Neuronal stem cell (in vitro differentiated cells): ENCODE measurements at regions not wholly inside any gene's neighbourhood (a gene's known extent, or its start where the extent isn't known, plus 50 kb on each side); places are given as distances from the start of the nearest gene placed in this dataset.

Source experiments
- DNase-seq: peaks from one replicate; pipeline ENCODE4 v3.0.0-alpha.2; 2013; ENCODE audit warnings: low spot score
- H2AFZ ChIP-seq: one replicate; pipeline ENCODE4 v1.6.1; 2013; ENCODE audit warnings: mild to moderate bottlenecking, low read length, inconsistent platforms
- H2AK5ac ChIP-seq: 2 replicates; pipeline ENCODE4 v1.6.1; 2013; ENCODE audit warnings: low read depth, mild to moderate bottlenecking, inconsistent platforms, low read length, moderate library complexity, mixed read lengths
- H2BK120ac ChIP-seq: 2 replicates; pipeline ENCODE4 v1.6.1; 2013; ENCODE audit warnings: low read depth, mild to moderate bottlenecking, inconsistent platforms, low read length, moderate library complexity, mixed read lengths
- H2BK12ac ChIP-seq: one replicate; pipeline ENCODE4 v1.6.1; 2013; ENCODE audit warnings: low read length, inconsistent platforms
- H2BK15ac ChIP-seq: 2 replicates; pipeline ENCODE4 v1.6.1; 2013; ENCODE audit warnings: mild to moderate bottlenecking, low read length, inconsistent platforms, mixed read lengths
- H2BK5ac ChIP-seq: one replicate; pipeline ENCODE4 v1.6.1; 2013; ENCODE audit warnings: inconsistent platforms, mild to moderate bottlenecking, low read length, moderate library complexity
- H3K14ac ChIP-seq: one replicate; pipeline ENCODE4 v1.6.1; 2013; ENCODE audit warnings: low read length, inconsistent platforms
- H3K18ac ChIP-seq: 2 replicates; pipeline ENCODE4 v1.6.1; 2013; ENCODE audit warnings: low read length, inconsistent platforms
- H3K23ac ChIP-seq: 2 replicates; pipeline ENCODE4 v1.6.1; 2013; ENCODE audit warnings: low read depth, mild to moderate bottlenecking, mixed read lengths, low read length, inconsistent platforms; ENCODE audit not compliant: poor library complexity
- H3K27ac ChIP-seq: replicated peaks from 3 replicates; pipeline ENCODE4 v1.5.1; 2013; ENCODE audit warnings: low read length, inconsistent platforms
- H3K27me3 ChIP-seq, 3 experiments: 2 replicates each; pipeline ENCODE4 v1.6.1; 2013; ENCODE audit warnings: low read length in 3 of 3, mild to moderate bottlenecking in 2 of 3, inconsistent platforms in 1 of 3, low read depth in 1 of 3, mixed read lengths in 1 of 3, moderate library complexity in 1 of 3; ENCODE audit not compliant: control insufficient read depth in 3 of 3, insufficient read depth in 3 of 3
- H3K36me3 ChIP-seq, 2 donors: replicated peaks in 1 of 2; 2 replicates each; pipeline ENCODE4 v1.6.1; 2013; ENCODE audit warnings: low read length in 2 of 2; ENCODE audit not compliant: control insufficient read depth in 2 of 2, insufficient read depth in 2 of 2
- H3K4ac ChIP-seq: 2 replicates; pipeline ENCODE4 v1.6.1; 2013; ENCODE audit warnings: inconsistent platforms, mild to moderate bottlenecking, low read length, moderate library complexity
- H3K4me1 ChIP-seq, 2 donors: 1 replicate in 1 of 2; 2 replicates in 1 of 2; pipeline ENCODE4 v1.6.1; 2013; ENCODE audit warnings: low read length in 2 of 2, low read depth in 1 of 2; ENCODE audit not compliant: control insufficient read depth in 2 of 2, insufficient read depth in 1 of 2
- H3K4me2 ChIP-seq: one replicate; pipeline ENCODE4 v1.6.1; 2013; ENCODE audit warnings: mild to moderate bottlenecking, low read length, inconsistent platforms; ENCODE audit not compliant: insufficient read depth, poor library complexity, severe bottlenecking
- H3K4me3 ChIP-seq, 2 donors: 2 replicates each; pipeline ENCODE4 v1.5.1; 2013; ENCODE audit warnings: low read length in 2 of 2, mild to moderate bottlenecking in 2 of 2, inconsistent platforms in 1 of 2, moderate library complexity in 1 of 2
- H3K79me1 ChIP-seq: one replicate; pipeline ENCODE4 v1.6.1; 2013; ENCODE audit warnings: low read depth, mild to moderate bottlenecking, inconsistent platforms, low read length, moderate library complexity
- H3K9ac ChIP-seq: one replicate; pipeline ENCODE4 v1.6.1; 2013; ENCODE audit warnings: mild to moderate bottlenecking, low read depth, low read length, inconsistent platforms; ENCODE audit not compliant: poor library complexity
- H3K9me3 ChIP-seq, 2 donors: replicated peaks in 1 of 2; 2 replicates each; pipeline versions ENCODE3 to v1.6.1; 2013; ENCODE audit warnings: low read length in 2 of 2, mild to moderate bottlenecking in 2 of 2, inconsistent platforms in 1 of 2, low read depth in 1 of 2, mixed read lengths in 1 of 2, moderate library complexity in 1 of 2; ENCODE audit not compliant: control insufficient read depth in 2 of 2, insufficient read depth in 1 of 2
- H4K8ac ChIP-seq: one replicate; pipeline ENCODE4 v1.6.1; 2013; ENCODE audit warnings: low read depth, mild to moderate bottlenecking, inconsistent platforms, low read length, moderate library complexity
- H4K91ac ChIP-seq: one replicate; pipeline ENCODE4 v1.6.1; 2013; ENCODE audit warnings: low read length, low read depth, mild to moderate bottlenecking, inconsistent platforms; ENCODE audit not compliant: poor library complexity
- WGBS, 2 donors: extraction: QIAGEN DNeasy Blood & Tissue Kit; methylation state at CpG; one replicate each; pipeline ENCODE4 v1.1.7; 2013; ENCODE audit warnings: missing lambda C conversion rate in 2 of 2, mixed read lengths in 1 of 2; ENCODE audit not compliant: insufficient read length in 2 of 2, insufficient replicate concordance in 1 of 2; ENCODE audit errors: extremely low coverage in 2 of 2; 5-methylcytosine and 5-hydroxymethylcytosine counted together

GRCh38 chr21:23837564-23837963 is 1769.7 kb downstream of the MRPL39 start:
- H3K36me3 ChIP-seq, result no peaks in the 10 kb centered on the region
- WGBS, 2 donors, result no CpG with 5 or more reads among the region's 3 CpGs

GRCh38 chr21:23822760-23823159 is 1784.5 kb downstream of the MRPL39 start:
- no peak overlapping the region for H3K4me2 ChIP-seq
- H3K79me1 ChIP-seq, result no peaks in the 10 kb centered on the region
- no peak overlapping the region for H2BK12ac ChIP-seq
- no peaks in the 10 kb centered on the region for H3K27me3 ChIP-seq
- no peak overlapping the region for H4K91ac ChIP-seq
- H3K9ac ChIP-seq, result no peak overlapping the region
- no peak overlapping the region for H2BK15ac ChIP-seq
- DNase-seq, result no peak
- H3K27ac ChIP-seq, result no peak overlapping the region
- H2BK5ac ChIP-seq, result no peak overlapping the region
- no CpG with 5 or more reads among the region's 3 CpGs for WGBS, 2 donors
- no peak overlapping the region for H2BK120ac ChIP-seq
- H4K8ac ChIP-seq, result no peak overlapping the region
- no peaks in the 10 kb centered on the region for H3K36me3 ChIP-seq
- H3K4ac ChIP-seq, result no peak overlapping the region
- H2AFZ ChIP-seq, result no peak overlapping the region
- no peak overlapping the region for H3K23ac ChIP-seq
- no peak overlapping the region for H3K14ac ChIP-seq
- no peak overlapping the region for H2AK5ac ChIP-seq
- H3K4me3 ChIP-seq, result no peak overlapping the region
- no peaks in the 10 kb centered on the region for H3K9me3 ChIP-seq
- H3K18ac ChIP-seq, result no peak overlapping the region
- H3K4me1 ChIP-seq, result no peaks in the 10 kb centered on the region

More at GRCh38 chr21:23837564-23837963, 1769.7 kb downstream of the MRPL39 start:
- Histone ChIP-seq H2AFZ (no peak overlapping the region), H3K4me2 (no peak overlapping the region), H3K9ac (no peak overlapping the region), H4K91ac (no peak overlapping the region), H3K27me3 (no peaks in the 10 kb centered on the region), H3K27ac (no peak overlapping the region), H3K4me3 (no peak overlapping the region), H3K79me1 (no peaks in the 10 kb centered on the region), H3K4me1 (no peaks in the 10 kb centered on the region), H3K23ac (no peak overlapping the region), H2BK12ac (no peak overlapping the region), H2BK5ac (no peak overlapping the region), H2AK5ac (no peak overlapping the region), H2BK120ac (no peak overlapping the region), H3K18ac (no peak overlapping the region), H3K4ac (no peak overlapping the region), H4K8ac (no peak overlapping the region), H3K9me3 (no peaks in the 10 kb centered on the region), H3K14ac (no peak overlapping the region), H2BK15ac (no peak overlapping the region)
- DNase-seq, result no peak

- H4K8ac ChIP-seq, result no peak overlapping the region
- H2BK120ac ChIP-seq, result no peak overlapping the region
- no peak overlapping the region for H2BK15ac ChIP-seq
- no peak overlapping the region for H3K4me2 ChIP-seq
- H3K4me3 ChIP-seq, result no peak overlapping the region
- WGBS, 2 donors, result no CpG with 5 or more reads among the region's 1 CpG
- H3K4ac ChIP-seq, result no peak overlapping the region
- no peak overlapping the region for H3K9ac ChIP-seq
- no peaks in the 10 kb centered on the region for H3K4me1 ChIP-seq
- H3K79me1 ChIP-seq, result no peaks in the 10 kb centered on the region
- no peak overlapping the region for H2AFZ ChIP-seq
- no peak overlapping the region for H3K18ac ChIP-seq
- H3K36me3 ChIP-seq, result no peaks in the 10 kb centered on the region
- no peak overlapping the region for H3K23ac ChIP-seq
- no peaks in the 10 kb centered on the region for H3K27me3 ChIP-seq
- DNase-seq, result no peak
- H4K91ac ChIP-seq, result no peak overlapping the region
- no peak overlapping the region for H2BK12ac ChIP-seq
- no peak overlapping the region for H3K14ac ChIP-seq
- no peak overlapping the region for H2BK5ac ChIP-seq
- H3K27ac ChIP-seq, result no peak overlapping the region
- no peaks in the 10 kb centered on the region for H3K9me3 ChIP-seq
- H2AK5ac ChIP-seq, result no peak overlapping the region
Measured at GRCh38 chr21:23817337-23817736, 1789.9 kb downstream of the MRPL39 start.

GRCh38 chr21:23812485-23812884 is 1794.8 kb downstream of the MRPL39 start:
- H3K4ac ChIP-seq, result no peak overlapping the region
- no peaks in the 10 kb centered on the region for H3K27me3 ChIP-seq

More at GRCh38 chr21:23812485-23812884, 1794.8 kb downstream of the MRPL39 start:
- Histone ChIP-seq H2AK5ac (no peak overlapping the region), H3K4me1 (no peaks in the 10 kb centered on the region), H2BK120ac (no peak overlapping the region), H3K4me2 (no peak overlapping the region), H2BK5ac (no peak overlapping the region), H4K91ac (no peak overlapping the region), H3K14ac (no peak overlapping the region), H2AFZ (no peak overlapping the region), H3K9me3 (no peaks in the 10 kb centered on the region), H3K18ac (no peak overlapping the region), H3K27ac (no peak overlapping the region), H3K4me3 (no peak overlapping the region), H3K9ac (no peak overlapping the region), H3K79me1 (no peaks in the 10 kb centered on the region), H2BK12ac (no peak overlapping the region), H3K36me3 (no peaks in the 10 kb centered on the region), H3K23ac (no peak overlapping the region), H4K8ac (no peak overlapping the region), H2BK15ac (no peak overlapping the region)
- no CpG with 5 or more reads among the region's 4 CpGs for WGBS, 2 donors
- no peak for DNase-seq
